OCI-LY1 (cell line): ENCODE measurements at regions not wholly inside any gene's neighbourhood (a gene's known extent, or its start where the extent isn't known, plus 50 kb on each side); places are given as distances from the start of the nearest gene placed in this dataset.

Experiments
- H2AFZ ChIP-seq: fragments of 200-600 bp; sonication (generic), shearing (Covaris generic); 2 replicates; pipeline ENCODE4 v1.6.0; 2014; ENCODE audit warnings: antibody characterized with exemption, mild to moderate bottlenecking, low read length
- H3F3A ChIP-seq: fragments of 200-600 bp; sonication (generic), shearing (Covaris generic); 2 replicates; pipeline ENCODE4 v1.6.0; 2014; ENCODE audit warnings: mild to moderate bottlenecking, antibody characterized with exemption, low read length, moderate library complexity; ENCODE audit not compliant: insufficient read depth
- H3K27ac ChIP-seq: fragments of 200-600 bp; sonication (generic); 2 replicates; pipeline ENCODE4 v1.5.1; 2014; ENCODE audit warnings: low read length, mixed run types, mild to moderate bottlenecking, low read depth; ENCODE audit not compliant: poor library complexity, severe bottlenecking
- H3K27me3 ChIP-seq: fragments of 200-600 bp; sonication (generic); 2 replicates; pipeline ENCODE4 v1.6.0; 2014; ENCODE audit warnings: antibody characterized with exemption, mild to moderate bottlenecking, low read length, moderate library complexity; ENCODE audit not compliant: insufficient read depth
- H3K36me3 ChIP-seq: fragments of 200-600 bp; sonication (generic); 2 replicates; pipeline ENCODE4 v1.6.1; 2014; ENCODE audit warnings: mild to moderate bottlenecking, antibody characterized with exemption, low read length, moderate library complexity, mixed read lengths; ENCODE audit not compliant: insufficient read depth
- H3K4me1 ChIP-seq: fragments of 200-600 bp; sonication (generic); 2 replicates; pipeline ENCODE4 v1.5.1; 2014; ENCODE audit warnings: mild to moderate bottlenecking, low read length, moderate library complexity; ENCODE audit not compliant: insufficient read depth, severe bottlenecking
- H3K4me2 ChIP-seq: fragments of 200-600 bp; sonication (generic), shearing (Covaris generic); 2 replicates; pipeline ENCODE4 v1.6.1; 2014; ENCODE audit warnings: low read length
- H3K4me3 ChIP-seq: fragments of 200-600 bp; sonication (generic); 2 replicates; pipeline ENCODE4 v1.5.1; 2014; ENCODE audit warnings: low read length, low read depth, mild to moderate bottlenecking, mixed read lengths; ENCODE audit not compliant: poor library complexity, severe bottlenecking
- H3K79me2 ChIP-seq: fragments of 200-600 bp; shearing (Covaris generic); 2 replicates; pipeline ENCODE4 v1.6.1; 2016; ENCODE audit warnings: mixed run types, low read length, mixed read lengths; ENCODE audit not compliant: insufficient read depth
- H3K9ac ChIP-seq: fragments of 200-600 bp; sonication (generic), shearing (Covaris generic); 2 replicates; pipeline ENCODE4 v1.6.1; 2014; ENCODE audit warnings: mild to moderate bottlenecking, low read length, mixed read lengths
- H3K9me2 ChIP-seq: fragments of 200-600 bp; sonication (generic), shearing (Covaris generic); 2 replicates; pipeline ENCODE4 v1.6.1; 2014; ENCODE audit warnings: low read depth, mild to moderate bottlenecking, low read length, mixed read lengths
- H3K9me3 ChIP-seq: fragments of 200-600 bp; shearing (Covaris generic); 2 replicates; pipeline ENCODE4 v1.6.1; 2014; ENCODE audit warnings: low read length, mixed read lengths
- H4K20me1 ChIP-seq: fragments of 200-600 bp; sonication (generic), shearing (Covaris generic); 2 replicates; pipeline ENCODE4 v1.6.0; 2016; ENCODE audit warnings: mild to moderate bottlenecking, low read length; ENCODE audit not compliant: insufficient read depth
- CTCF ChIP-seq: fragments of 200-600 bp; sonication (generic), shearing (Covaris generic); IDR thresholded peaks from 2 replicates; pipeline ENCODE4 v1.5.1; 2017; ENCODE audit warnings: mild to moderate bottlenecking, antibody characterized with exemption, low read length, moderate library complexity, mixed read lengths
- EZH2 ChIP-seq: fragments of 200-600 bp; sonication (generic), shearing (Covaris generic); IDR thresholded peaks from 2 replicates; pipeline ENCODE4 v1.8.0; 2017; ENCODE audit warnings: borderline replicate concordance, mixed run types, mild to moderate bottlenecking, antibody characterized with exemption, low read length, moderate library complexity, mixed read lengths

DNA sequence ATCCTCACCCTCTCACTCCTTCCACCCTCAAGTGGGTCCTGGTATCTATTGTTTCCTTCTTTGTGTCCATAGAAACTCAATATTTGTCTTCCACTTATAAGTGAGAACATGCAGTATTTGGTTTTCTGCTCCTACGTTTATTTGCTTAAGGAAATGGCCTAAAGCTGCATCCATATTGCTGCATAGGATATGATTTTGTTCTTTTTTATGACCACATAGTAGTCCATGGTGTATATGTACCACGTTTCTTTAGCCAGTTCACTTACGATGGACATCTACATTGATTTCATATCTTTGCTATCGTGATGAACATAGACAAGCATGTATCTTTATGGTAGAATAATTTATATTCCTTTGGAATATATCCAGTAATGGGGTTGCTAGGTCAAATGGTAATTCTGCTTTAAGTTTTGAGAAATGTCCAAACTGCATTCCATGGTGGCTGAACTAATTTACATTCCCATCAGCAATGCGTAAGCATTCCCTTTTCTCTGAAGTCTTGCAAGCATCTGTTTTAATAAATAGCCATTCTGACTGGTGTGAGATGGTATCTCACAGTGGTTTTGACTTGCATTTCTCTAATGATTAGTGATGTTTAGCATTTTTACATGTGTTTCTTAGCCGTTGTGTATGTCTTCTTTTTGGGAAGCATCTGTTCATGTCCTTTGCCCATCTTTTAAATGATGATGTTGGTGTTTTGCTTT is 650.2 kb downstream of the ZNF385D start:
- no peak overlapping the region for H3K9ac ChIP-seq
- H3K9me2 ChIP-seq: no peaks in the 10 kb centered on the region
- H3K4me2 ChIP-seq: no peak overlapping the region
- no peaks in the 10 kb centered on the region for H3K27me3 ChIP-seq
- H3K9me3 ChIP-seq: no peaks in the 10 kb centered on the region
- TF ChIP-seq CTCF (no peak), EZH2 (no peak)
- H3K27ac ChIP-seq: no peak overlapping the region
- H3K4me3 ChIP-seq: no peak overlapping the region
- no peaks in the 10 kb centered on the region for H3K4me1 ChIP-seq
- no peak overlapping the region for H2AFZ ChIP-seq
- H3F3A ChIP-seq: no peaks in the 10 kb centered on the region
- H3K79me2 ChIP-seq: no peaks in the 10 kb centered on the region
- no peaks in the 10 kb centered on the region for H4K20me1 ChIP-seq
- no peaks in the 10 kb centered on the region for H3K36me3 ChIP-seq

DNA sequence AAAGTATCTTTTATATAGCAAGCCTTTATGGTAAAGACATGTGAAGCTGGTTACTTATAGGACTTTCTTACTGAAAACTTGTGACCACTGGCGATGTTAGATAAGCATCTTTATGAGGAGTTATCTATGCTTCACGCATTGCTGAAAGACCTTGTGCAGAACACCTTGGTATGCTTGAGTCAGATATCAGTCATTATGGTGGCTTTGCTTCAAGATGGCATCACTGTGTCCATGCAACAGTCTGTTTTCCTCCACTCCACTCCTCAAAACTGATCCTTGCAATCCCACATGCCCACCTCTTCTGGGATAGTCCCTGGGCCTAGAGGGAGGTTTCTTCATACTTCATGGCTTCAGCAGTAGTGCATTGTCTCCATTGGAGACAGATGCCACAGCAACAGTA is 656.3 kb downstream of the ZNF385D start:
- Histone ChIP-seq H3K36me3 (no peaks in the 10 kb centered on the region), H4K20me1 (no peaks in the 10 kb centered on the region), H3K27ac (no peak overlapping the region), H3K9me2 (no peaks in the 10 kb centered on the region), H3F3A (no peaks in the 10 kb centered on the region), H3K9me3 (no peaks in the 10 kb centered on the region), H3K4me3 (no peak overlapping the region), H3K79me2 (no peaks in the 10 kb centered on the region), H3K4me1 (no peaks in the 10 kb centered on the region), H3K4me2 (no peak overlapping the region), H3K27me3 (no peaks in the 10 kb centered on the region), H3K9ac (no peak overlapping the region), H2AFZ (no peak overlapping the region)
- TF ChIP-seq CTCF (no peak), EZH2 (no peak)

DNA sequence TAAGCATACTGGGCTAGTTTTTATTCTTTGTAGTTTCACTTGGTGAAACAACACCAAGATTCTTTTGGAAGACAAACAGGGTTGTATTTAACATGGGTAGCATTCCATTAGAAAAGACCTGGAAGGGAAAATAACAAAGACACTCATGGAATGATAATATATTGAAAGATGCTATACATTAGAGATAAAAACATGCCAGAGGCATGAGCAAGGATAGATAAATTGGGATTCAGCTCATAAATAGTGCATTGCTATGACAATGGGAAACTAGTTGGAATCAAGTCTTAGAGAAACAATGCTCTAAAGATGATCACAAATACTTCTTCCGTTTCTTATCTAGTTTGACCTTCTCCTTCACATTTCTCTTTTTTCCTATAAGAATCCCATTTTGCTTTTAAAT is 677.4 kb downstream of the ZNF385D start:
- H3K9me2 ChIP-seq: no peaks in the 10 kb centered on the region
- no peaks in the 10 kb centered on the region for H3K4me1 ChIP-seq
- no peaks in the 10 kb centered on the region for H3K36me3 ChIP-seq
- H2AFZ ChIP-seq: no peak overlapping the region
- H3K9ac ChIP-seq: no peak overlapping the region
- no peak overlapping the region for H3K27ac ChIP-seq
- no peaks in the 10 kb centered on the region for H3K27me3 ChIP-seq
- H3K9me3 ChIP-seq: no peaks in the 10 kb centered on the region
- TF ChIP-seq CTCF (no peak), EZH2 (no peak)
- H3K4me3 ChIP-seq: no peak overlapping the region
- no peaks in the 10 kb centered on the region for H3K79me2 ChIP-seq
- no peak overlapping the region for H3K4me2 ChIP-seq
- H3F3A ChIP-seq: no peaks in the 10 kb centered on the region
- no peaks in the 10 kb centered on the region for H4K20me1 ChIP-seq
